GM04503 (cell line): ENCODE measurements at regions not wholly inside any gene's neighbourhood (a gene's known extent, or its start where the extent isn't known, plus 50 kb on each side); places are given as distances from the start of the nearest gene placed in this dataset.
"Not testable (repeated sequence)": the region's sequence is repeated elsewhere in the genome, so short reads cannot be mapped to it uniquely, and the experiment has no call there.

Experiments
- DNase-seq: peaks from one replicate; pipeline ENCODE4 v3.0.0-alpha.2; 2012; ENCODE audit warnings: low read depth

DNA sequence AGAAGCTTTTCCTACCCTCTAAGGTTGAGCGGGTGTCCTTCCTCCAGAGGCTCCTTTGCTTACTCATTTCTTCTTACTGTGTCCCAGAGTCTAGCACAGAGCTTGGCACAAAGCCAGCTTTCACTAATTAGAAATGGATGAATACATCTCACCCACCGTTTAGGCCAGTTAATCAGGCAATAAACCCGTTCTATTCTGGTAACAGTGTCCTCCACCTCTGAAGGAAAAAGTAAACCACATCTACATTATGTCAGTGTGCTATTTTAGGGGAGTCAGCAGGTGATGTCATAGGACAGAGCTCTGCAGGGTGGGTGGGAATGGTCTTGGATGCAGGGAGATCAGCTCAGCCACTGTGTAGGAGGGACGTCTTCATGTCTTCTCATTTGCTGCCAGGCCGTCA is 109.2 kb downstream of the OSTF1 start:
- no peak for DNase-seq

GRCh38 chr9:75198436-75198835 is 110.1 kb downstream of the OSTF1 start:
- DNase-seq: no peak

DNA sequence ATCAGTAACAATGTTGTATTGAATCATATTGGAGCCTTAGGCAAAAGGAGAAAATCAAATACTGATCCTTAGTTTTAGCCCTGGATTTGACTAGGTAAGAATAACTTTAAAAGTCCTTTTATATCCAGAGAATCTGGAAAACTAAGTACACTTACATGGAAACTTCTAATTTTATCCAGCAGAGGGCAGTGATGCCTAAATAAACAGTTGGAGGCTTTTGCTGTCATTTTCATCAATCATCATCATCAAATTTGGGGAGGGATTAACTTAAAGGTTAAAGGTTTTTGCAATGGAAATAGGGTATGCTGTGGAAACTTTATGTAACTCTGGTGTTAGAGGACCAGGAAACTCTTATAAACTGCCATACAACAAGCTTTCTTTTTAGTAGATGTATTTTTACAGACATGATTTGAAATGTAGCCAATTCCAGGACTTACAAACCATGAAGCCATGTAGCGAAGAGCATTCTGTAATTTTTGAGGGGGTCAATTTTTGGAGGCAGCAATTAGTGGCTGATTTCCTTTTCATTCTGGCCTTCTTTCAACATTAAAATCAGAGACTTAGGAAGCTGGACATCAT is 112.7 kb downstream of the OSTF1 start:
- no peak for DNase-seq

GRCh38 chr9:75201480-75202209 is 113.3 kb downstream of the OSTF1 start:
- DNase-seq: no peak

DNA sequence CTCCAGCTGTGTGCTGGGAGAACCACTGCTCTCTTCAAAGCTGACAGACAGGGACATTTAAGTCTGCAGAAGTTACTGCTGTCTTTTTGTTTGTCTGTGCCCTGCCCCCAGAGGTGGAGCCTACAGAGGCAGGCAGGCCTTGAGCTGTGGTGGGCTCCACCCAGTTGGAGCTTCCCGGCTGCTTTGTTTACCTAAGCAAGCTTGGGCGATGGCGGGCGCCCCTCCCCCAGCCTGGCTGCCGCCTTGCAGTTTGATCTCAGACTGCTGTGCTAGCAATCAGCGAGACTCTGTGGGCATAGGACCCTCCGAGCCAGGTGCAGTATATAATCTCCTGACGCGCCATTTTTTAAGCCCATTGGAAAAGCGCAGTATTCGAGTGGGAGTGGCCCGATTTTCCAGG is 119.7 kb downstream of the OSTF1 start:
- not testable (repeated sequence) for DNase-seq

- DNase-seq: no peak
Measured at GRCh38 chr9:75210215-75210614, 121.9 kb downstream of the OSTF1 start.

DNA sequence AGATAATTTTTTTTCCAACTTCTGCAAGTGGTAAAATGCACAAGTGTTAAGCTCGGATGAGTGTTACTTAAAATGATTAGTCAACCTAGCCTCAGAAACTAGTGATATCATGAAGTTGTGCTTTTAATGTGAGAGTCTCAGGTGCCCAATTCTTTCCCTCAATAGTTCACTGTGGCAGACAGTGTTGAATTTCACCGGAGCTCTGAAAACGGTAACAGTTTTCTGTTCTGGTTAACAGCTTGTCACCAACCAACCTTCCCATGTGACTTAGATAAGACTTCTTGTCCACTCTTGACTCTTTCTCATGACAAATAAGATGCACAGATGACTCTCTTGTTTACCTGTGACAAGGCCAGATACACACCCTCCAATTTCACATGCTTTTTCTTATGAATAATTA is 125.5 kb downstream of the OSTF1 start:
- DNase-seq: no peak

- DNase-seq: no peak
Measured at GRCh38 chr9:75226403-75227139, 138.3 kb downstream of the OSTF1 start.

DNA sequence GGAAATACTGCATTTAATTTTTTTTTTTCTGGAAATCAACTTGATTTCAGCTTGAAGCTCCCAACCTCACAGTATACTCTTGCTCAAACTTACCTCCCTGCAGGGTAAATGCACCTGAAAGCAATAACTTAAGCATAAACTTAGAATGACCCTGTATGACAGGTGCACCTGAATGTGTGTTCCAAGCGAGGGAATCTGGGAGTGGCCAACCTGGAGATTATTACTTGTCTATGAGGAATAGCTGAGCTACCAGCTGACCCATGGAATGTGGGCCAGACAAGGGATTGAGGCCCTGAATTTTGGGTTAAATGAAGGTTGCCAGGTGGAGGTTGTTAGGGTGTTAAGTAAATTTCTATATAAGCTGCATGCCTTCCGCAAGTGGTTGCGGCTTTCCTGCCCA is 140.6 kb downstream of the OSTF1 start:
- no peak for DNase-seq

DNA sequence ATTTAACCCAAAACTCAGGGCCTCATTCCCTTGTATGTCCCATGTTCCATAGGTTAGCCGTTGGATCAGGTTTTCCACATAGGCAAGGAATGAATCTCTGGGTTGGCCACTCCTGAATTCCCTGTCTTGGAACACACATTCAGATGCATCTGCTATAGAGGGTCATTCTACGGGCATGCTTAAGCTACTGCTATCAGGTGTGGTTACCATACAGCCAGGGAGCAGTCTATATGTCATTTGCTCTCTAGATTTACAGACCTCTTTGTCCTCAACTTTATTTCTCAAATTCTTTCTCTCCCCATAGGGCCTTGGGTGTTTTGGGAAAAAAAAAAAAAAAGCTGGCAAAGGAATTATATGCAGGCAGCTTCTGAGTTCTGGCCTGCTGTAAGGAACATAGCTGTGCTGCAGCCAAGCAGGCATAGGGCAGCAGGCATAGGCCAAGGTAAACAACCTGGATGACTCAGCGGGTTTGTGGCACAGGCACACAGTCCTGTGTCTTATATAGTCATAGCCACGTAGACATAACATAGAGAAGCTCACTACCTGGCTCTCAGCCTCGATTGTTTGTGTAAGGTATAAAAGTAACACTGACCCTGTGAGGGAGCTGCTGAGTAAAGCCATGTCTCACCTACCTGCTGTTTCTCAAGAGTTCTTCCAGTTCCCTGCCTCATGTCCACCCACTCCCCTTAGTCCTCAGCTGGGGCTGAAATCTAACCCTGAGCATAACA is 141.5 kb downstream of the OSTF1 start:
- no peak for DNase-seq

DNA sequence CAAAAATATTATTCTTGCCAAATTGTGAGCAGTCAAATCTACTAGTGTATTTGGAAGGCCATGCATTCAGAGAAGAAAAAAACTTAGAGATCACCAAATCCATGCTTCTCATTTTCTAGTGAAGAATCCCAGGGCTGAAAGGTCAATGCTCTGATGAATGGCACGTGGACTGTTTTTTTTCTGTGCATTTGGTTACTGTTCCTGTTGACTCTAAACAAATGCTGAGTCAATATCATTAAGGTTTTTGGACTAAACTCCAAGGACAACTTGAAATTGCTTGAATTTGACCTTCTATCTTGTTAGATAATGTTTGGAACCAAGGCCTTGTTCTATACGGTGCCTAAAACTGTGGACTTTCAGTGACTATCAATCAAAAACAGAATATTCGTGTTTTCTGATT is 142.2 kb downstream of the OSTF1 start:
- no peak for DNase-seq

DNA sequence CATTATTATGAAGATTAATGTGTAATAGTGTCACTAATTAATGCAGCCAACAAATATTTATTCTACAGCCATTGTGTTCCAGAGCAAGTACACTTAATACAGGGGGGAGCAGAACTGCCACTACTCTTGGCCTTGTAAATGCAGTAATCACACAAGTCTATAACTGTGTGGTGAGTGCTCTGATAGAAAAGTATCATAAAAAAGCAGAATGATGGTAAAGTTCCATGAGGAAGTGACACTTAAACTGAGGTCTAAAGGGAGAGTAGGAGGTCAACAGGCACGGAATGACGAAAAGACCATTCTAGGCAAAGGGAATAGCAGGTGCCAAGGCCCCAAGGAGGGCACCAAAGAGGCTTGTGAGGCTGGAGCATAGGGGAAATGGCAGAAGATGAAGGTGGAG is 142.9 kb downstream of the OSTF1 start:
- no peak for DNase-seq

- DNase-seq: no peak
Measured at GRCh38 chr9:75233011-75233410, 144.7 kb downstream of the OSTF1 start.

DNA sequence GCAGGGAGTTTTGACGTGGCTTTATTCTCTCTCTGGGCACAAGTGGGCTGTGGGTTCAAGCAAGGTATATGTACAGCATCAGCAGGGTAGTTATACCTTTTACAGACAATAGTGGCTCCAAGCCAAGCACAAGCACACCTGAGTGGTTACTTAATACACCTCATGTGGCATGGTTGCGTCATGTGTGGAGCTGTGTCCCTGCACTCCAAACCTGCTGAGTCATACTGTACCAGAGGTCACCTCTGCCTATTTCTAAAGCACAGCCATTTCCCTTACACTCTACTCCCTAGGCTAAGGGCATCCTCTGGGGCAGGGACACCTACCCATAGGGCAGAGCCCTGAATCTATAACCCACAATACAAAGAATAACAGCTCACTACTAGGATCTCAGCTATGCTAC is 147.3 kb downstream of the OSTF1 start:
- no peak for DNase-seq

- no peak for DNase-seq
Measured at GRCh38 chr9:75238311-75238976, 150.1 kb downstream of the OSTF1 start.

DNA sequence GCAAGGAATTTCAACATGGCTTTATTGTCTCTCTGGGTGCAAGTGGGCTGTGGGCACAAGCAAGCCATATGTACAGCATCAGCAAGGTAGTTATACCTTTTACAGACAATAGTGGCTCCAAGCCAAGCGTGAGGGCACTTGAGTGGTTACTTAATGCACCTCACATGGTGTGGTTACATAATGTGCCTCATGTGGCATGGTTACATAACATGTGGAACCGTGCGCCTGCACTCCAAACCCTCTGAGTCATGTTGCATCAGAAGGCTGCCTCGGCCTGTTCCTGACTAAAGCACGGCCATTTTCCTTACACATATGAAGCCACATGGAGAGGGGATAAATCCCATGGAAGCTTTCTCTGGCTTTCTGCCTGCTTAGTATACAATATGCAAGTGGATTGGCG is 150.9 kb downstream of the OSTF1 start:
- peak; percentile 27 for DNase-seq

- no peak for DNase-seq
Measured at GRCh38 chr9:75242426-75242825, 154.1 kb downstream of the OSTF1 start.

DNA sequence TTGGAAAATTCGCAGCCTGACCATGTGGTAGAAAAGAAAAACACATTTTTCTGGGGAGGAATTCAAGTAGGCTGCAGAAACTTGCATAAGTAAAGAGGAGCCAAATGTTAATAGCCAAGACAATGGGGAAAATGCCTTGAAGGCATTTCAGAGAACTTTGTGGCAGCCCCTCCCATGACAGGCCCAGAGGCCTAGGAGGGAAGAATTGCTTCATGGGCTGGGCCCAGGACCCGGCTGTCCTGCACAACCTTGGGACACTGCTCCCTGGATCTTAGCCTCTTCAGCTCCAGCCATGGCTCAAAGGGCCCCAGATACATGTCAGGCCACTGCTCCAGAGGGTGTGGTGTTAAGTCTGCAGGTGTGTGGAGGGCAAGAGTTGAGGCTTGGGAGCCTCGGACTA is 158.6 kb downstream of the OSTF1 start:
- DNase-seq: no peak

DNA sequence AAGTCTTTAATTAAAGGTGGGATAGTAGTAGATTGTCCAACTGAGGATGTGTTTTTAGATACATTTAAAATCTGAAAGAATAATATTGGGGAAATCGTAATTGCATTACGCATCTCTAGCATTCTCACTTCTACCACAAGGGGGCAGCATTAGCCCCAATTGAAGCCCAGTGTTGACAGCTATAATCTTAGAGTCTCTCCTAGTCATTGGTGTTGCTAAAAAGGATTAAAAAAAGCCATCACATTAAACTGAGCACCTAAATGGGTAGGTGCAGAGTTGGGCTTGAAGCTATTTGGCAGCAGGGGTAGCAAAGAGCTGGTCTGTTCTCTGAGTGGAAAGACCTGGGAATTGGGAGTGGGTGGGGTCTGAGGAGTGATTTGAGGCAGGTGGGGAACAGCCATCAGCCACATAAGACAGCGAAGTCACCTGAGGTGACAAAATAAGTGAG is 177.2 kb downstream of the OSTF1 start:
- peak; percentile 1 for DNase-seq

- DNase-seq: no peak
Measured at GRCh38 chr9:75269197-75269596, 180.9 kb downstream of the OSTF1 start.

- DNase-seq: not testable (repeated sequence)
Measured at GRCh38 chr9:75273055-75273454, 184.7 kb downstream of the OSTF1 start.

DNA sequence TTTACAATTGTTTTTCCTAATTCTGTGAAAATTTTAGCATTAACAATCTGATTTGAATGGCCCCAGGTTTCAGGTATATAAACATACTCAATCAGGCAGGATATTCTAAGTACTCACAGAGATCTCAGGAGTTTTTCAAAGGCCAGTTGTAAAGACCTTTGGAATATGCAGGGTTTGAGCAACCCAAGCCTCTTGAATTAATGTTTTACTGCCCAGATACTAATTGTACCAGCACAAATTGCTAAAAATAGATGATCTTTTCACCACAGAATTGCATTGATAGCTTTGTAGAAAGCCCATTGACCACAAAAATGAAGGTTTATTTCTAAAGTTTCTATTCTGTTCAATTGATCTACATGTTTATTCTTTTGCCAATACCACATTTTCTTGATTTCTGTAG is 186.5 kb downstream of the OSTF1 start:
- DNase-seq: no peak
